CD1c-positive myeloid dendritic cell (primary cell): ENCODE measurements at regions not wholly inside any gene's neighbourhood (a gene's known extent, or its start where the extent isn't known, plus 50 kb on each side); places are given as distances from the start of the nearest gene placed in this dataset.
"Not testable (repeated sequence)": the region's sequence is repeated elsewhere in the genome, so short reads cannot be mapped to it uniquely, and the experiment has no call there.

Experiments
- DNase-seq: peaks from one replicate; pipeline ENCODE4 v3.0.0-alpha.2; 2016; ENCODE audit errors: extremely low spot score

DNA sequence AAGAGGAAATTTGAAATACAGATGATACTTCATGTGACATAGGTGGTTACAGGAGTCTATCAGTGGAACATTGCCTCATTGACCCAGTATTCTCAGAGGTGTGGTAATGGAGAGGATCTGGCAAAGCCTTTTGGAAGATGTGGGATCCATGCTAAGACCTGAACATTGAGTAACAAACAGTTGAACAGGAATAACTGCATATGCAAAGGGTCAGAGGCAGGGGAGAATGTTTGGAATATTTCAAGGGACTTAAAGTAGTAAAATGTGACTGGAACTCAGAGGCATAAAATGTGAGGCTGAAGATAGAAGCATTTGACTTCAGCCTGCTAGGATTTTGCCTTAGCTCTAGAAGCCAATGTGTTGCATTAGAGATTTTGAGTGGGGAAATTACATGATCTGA lies 300.2 kb upstream of the ETAA1 start:
- no peak for DNase-seq

DNA sequence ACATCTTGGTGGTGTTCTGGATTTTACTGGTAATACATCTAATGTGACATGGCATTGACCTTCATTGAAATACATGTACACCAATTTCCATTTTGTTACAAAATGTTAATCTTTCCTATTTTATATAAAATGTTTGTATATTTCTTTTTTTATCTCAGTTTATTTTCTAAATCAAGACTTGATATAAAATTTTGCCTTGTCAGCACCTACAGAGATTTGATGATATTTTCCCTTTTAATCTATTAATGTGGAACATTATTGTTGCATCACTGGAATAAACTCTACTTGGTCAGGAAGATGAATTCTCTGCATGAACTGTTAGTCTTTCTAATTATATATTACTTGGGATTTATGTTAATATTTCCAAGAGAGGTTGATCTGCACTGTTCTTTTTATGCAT lies 294.0 kb upstream of the ETAA1 start:
- no peak for DNase-seq

GRCh38 chr2:67108231-67108630 lies 288.9 kb upstream of the ETAA1 start:
- DNase-seq: no peak

DNA sequence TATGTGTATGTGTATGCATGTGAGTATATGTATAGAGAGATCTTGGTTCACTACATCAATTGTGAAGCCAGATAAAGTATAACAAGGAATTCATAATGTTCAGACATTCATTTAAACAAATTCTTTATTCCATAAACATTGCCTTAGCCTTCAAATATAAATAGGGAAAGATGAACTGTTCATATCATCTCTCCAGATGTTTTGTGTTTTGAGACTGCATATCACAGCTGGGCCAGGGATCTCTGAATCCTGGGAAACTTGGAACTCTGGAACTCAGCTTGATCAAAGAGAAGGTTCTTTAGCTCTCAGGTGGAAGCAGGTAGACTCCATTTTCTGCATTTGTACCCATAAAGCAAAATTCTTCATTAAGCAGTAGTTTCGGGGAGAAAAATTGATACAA lies 272.6 kb upstream of the ETAA1 start:
- no peak for DNase-seq

DNA sequence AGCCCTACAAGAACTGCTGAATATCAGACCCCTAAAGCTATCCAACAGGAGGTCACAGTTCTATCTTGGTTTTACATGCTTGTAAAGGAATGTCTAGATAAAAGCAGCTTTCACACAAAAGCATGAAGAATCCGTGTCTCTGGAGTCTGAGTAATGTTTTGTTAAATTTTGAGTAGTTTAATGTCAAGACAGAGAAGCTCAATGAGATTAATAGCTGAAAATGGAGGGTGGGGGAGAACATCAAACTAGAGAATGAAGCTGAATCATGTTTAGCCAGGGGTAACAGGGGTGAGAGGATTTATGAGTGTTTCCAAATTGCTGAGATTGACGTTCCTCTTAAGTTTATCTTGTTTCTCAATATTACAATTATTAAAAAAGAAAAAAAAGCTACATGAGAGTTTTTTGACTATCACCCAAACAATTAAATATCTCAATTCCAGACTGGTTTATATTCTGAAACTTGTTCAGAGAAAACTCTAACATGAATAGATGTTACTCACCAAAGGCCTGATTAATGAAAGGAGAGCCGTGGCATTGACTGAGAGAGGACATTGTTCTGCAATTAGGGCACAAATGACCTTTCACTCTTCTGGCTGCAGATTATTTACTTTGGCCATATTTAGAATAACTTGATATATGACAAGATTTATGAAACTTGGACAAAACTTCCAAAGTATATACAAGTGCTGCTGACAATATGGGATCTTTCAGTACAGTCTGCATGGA lies 266.4 kb upstream of the ETAA1 start:
- DNase-seq: no peak

DNA sequence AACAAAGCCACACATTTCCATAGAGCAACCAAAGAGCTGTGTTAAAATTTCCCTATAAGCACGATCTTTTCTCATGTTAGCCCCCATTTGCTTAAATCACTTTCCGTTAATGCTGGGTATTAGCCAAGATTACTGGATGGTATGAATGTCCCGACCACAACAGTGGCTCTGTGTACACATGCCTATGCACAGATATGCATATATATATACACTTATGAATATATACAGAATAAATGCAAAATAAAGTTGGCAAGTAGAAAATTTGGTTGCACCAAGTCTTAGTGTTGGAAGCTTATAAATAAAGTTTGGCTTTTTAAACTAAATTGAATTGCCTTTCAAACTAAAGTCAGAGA lies 265.9 kb upstream of the ETAA1 start:
- DNase-seq: no peak

GRCh38 chr2:67132441-67132940 lies 264.6 kb upstream of the ETAA1 start:
- not testable (repeated sequence) for DNase-seq

GRCh38 chr2:67135208-67135607 lies 261.9 kb upstream of the ETAA1 start:
- no peak for DNase-seq

DNA sequence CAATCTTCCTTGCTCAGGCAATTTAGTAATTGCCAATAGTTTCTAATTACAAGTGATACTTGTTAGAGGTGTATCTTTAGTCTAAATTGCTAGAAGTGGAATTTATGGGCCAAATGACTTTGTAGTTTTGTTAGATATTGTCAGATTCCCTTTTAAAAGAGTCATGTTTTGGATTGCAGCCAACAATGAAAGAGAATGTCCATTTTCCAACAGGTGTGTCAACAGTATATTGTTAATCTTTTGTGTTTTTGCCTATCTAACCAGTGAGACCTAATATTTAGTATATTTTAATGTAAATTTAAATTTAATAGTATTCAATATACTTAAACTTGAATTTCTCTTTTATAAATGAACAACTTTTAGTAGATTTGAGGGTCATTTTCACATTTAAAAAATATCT lies 259.4 kb upstream of the ETAA1 start:
- no peak for DNase-seq

GRCh38 chr2:67142071-67142470 lies 255.1 kb upstream of the ETAA1 start:
- no peak for DNase-seq

GRCh38 chr2:67142741-67143140 lies 254.4 kb upstream of the ETAA1 start:
- no peak for DNase-seq

DNA sequence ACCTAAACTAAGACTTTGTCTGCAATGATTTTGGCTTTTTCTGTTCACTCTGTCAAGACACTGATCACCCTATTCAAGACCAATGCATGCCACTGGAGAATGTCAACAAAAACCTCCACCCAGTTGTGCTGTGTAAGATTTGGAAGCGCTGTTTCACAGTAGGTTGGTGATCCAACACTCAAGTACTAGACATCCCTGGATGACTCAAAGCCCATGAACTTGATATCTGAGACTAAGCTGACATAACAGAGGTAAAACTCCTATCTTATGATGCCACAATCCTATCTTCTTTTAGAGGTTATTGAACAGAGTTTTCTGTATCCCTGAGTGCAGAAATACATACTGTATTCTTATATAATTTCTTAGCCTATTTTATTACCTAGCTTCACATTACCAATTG lies 251.3 kb upstream of the ETAA1 start:
- DNase-seq: no peak

DNA sequence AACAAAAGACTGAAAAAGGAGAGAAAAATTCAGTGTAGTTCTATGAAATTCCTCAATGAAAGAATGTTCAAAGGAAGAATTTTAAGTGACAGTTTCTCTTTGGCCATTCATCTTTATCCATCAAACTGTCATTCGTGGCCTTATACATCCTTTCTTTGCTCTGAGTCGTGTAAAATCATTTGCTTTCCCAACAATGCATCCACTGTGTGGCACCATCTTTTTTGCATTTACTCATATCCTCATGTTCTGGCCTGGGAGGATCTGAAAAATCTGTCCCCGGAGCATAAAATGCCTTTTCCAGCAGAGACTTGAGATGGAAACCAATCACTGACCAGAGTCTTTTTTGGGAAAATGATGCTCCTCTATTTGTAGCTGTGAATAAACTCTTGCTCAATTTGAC lies 240.3 kb upstream of the ETAA1 start:
- no peak for DNase-seq

DNA sequence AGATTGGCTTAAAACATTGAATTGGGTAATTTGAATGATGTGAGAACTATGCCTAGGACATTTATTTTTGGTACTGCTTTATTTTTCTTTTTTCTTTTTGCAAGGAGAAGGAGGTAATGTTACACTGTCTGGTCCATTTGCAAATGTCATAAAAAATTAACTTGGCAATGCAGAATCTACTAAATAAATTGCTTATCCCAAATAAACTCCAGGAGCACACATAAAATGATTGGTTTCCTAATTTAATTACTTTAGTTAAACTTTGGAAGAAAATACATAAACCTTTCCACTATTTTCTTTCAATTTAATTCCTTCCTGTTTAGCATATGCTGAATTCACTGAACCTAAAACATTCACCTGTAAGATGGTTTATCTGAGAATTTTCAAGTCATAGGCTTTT lies 238.4 kb upstream of the ETAA1 start:
- DNase-seq: no peak

GRCh38 chr2:67159929-67160328 lies 237.2 kb upstream of the ETAA1 start:
- no peak for DNase-seq

DNA sequence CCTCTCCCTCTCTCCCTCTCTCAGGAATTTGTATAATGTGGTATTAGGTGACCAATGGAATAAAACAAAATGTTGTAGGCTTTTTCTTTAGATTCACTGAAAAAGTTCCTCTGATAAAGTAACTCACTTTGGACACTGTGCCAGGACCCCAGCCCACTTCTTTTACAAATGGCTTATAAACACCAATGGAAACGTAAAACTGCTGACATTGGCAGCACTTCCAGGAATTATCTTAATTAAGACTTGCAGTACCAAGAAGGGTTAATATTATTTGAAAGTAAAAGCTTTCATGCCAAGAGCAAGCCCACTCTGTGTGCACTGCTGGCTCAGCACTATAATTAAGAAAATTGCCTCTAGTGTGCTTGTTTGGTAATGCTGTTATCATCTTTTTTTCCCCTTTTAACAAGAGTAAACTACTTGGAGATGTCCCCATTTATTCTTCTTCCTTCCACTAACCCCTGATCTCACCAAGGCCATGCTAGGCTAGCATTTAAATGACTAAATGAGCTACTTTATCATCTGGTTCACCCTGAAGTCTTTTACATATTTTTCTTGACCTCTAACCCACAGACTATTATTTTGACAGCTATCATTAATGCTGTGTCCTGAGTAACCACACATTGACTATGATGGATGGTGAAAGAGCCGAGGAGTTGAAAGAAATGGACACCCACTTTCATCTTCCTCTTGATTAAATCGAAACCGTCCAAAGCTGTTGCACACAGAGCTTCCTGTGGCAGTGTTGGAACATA lies 232.2 kb upstream of the ETAA1 start:
- no peak for DNase-seq

DNA sequence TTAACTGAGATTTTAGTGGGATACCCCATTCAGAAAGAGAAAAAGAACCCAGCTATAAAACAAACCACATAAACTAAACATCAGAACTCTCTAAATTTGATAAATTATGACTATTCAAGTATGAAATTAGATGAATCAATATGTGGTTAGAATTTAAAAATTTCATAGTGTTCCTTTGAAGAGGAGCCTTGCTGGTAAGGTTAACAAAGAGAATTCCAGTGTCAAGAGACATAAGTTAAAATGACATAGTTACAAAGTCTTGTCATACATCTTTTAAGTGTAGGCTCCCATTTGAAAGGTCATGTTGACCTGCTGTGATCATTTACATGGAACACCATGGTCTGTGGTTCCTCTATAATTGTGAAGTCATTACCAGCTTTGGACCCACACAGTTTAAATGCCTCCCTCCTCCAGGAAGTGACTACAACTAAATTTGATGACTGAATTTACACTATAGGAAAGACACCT lies 231.6 kb upstream of the ETAA1 start:
- no peak for DNase-seq

- not testable (repeated sequence) for DNase-seq
Observed at GRCh38 chr2:67166511-67166910, 230.6 kb upstream of the ETAA1 start.

DNA sequence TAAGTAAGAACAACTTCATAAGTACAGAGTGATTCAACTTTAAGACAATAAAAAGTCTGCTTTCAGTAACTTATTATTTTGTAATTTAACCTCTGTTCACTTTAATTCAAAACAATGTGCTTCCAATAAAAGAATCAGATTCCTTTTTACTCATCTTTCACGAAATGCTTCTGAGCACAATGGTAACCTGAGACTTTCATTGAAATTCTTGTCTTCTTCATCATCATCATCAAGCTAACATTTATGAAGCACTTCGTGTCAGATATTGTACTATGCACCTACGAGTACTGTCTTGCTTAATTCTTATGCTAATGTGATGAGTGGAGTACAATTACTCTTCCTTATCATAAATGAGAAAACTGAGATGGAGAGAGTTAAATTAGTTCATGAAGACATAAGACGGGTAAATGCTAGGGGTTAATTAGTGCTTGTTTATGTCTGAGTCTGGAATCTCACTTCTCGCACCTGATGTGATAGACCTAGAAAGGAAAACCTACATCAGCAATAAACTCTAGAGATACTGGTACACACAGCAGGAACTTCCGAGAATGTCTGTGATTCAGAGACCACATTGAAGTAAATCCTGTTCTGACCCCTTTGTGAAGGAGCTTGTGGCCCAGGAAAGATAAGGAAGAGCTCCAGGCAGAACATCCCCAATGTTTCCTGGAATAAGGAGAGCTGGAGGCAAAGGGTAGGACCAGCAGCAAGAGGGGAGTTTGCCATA lies 227.6 kb upstream of the ETAA1 start:
- no peak for DNase-seq

- DNase-seq: no peak
Observed at GRCh38 chr2:67179526-67179925, 217.6 kb upstream of the ETAA1 start.

GRCh38 chr2:67180841-67181240 lies 216.3 kb upstream of the ETAA1 start:
- no peak for DNase-seq

- no peak for DNase-seq
Observed at GRCh38 chr2:67182884-67183283, 214.2 kb upstream of the ETAA1 start.

DNA sequence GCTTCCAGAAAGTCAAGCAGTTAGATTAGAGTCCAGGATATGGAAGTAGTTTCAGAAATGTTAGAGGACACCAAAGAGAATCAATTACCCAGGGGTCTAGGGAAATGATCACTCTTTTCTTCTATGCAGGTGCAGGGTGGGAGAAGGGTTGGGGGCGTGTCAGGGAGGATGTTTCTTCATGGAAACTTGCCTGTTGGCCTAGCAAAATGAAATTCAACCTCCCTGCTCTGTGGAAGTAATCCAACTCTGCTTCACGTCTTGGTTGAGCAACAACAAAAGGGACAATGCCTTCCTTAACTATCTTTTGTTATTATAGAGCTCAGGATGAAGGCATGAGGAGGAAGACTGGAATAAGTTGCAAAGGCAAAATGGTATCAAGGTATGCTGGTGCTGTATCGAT lies 210.8 kb upstream of the ETAA1 start:
- no peak for DNase-seq
